Endothelial cell of umbilical vein (primary cell): ENCODE measurements at regions not wholly inside any gene's neighbourhood (a gene's known extent, or its start where the extent isn't known, plus 50 kb on each side); places are given as distances from the start of the nearest gene placed in this dataset.

Experiments
- BruUV-seq: library from RNA; stranded (reverse); fragments of 400-500 nt; replicated peaks from 2 replicates; lab custom pipeline; 2021; lab: Mats Ljungman, UMichigan
- CTCF ChIA-PET: fragments of 300-600, 350-600 bp; sonication (Branson Sonifier 250); formaldehyde crosslinking; loops from one replicate; lab custom pipeline; 2021; ENCODE audit warnings: antibody characterized with exemption, inconsistent platforms; lab: Charles Lee
- POLR2A ChIA-PET: fragments of 300-600, 350-600 bp; sonication (Branson Sonifier 250); formaldehyde crosslinking; loops from one replicate; lab custom pipeline; 2021; ENCODE audit warnings: antibody characterized with exemption, inconsistent platforms; lab: Charles Lee
- DNase-seq: peaks from one replicate; pipeline ENCODE4 v3.0.0-alpha.2; 2011; ENCODE audit warnings: low read depth, low spot score
- FAIRE-seq: peaks from 2 replicates; lab custom pipeline; 2011; peaks lifted over from hg19 to GRCh38; lab: Jason Lieb, UNC
- H2AFZ ChIP-seq: 2 replicates; pipeline ENCODE4 v1.6.0; 2012; ENCODE audit warnings: low read depth, low read length, control low read depth, inconsistent platforms
- H3K27ac ChIP-seq: 2 replicates; pipeline ENCODE4 v1.5.1; 2011; ENCODE audit warnings: low read depth, mild to moderate bottlenecking, control low read depth, low read length, moderate library complexity; ENCODE audit not compliant: insufficient read depth
- H3K27me3 ChIP-seq, 2 experiments: 2 replicates each; pipeline versions ENCODE4 v1.6.0 to v1.6.1; 2011; ENCODE audit warnings: low read length in 2 of 2, mixed read lengths in 1 of 2; ENCODE audit not compliant: control insufficient read depth in 2 of 2, insufficient read depth in 2 of 2
- H3K36me3 ChIP-seq, 2 experiments: 2 replicates in 1 of 2; 3 replicates in 1 of 2; pipeline ENCODE4 v1.5.1; 2011; ENCODE audit warnings: low read length in 2 of 2, mild to moderate bottlenecking in 1 of 2, moderate library complexity in 1 of 2; ENCODE audit not compliant: control insufficient read depth in 2 of 2, insufficient read depth in 2 of 2; ENCODE audit errors: extremely low read depth in 1 of 2
- H3K4me1 ChIP-seq: 3 replicates; pipeline ENCODE4 v1.5.1; 2011; ENCODE audit warnings: mild to moderate bottlenecking, low read length; ENCODE audit not compliant: control insufficient read depth, insufficient read depth; ENCODE audit errors: extremely low read depth
- H3K4me2 ChIP-seq: 2 replicates; pipeline ENCODE4 v1.6.1; 2011; ENCODE audit warnings: low read length, control low read depth, mixed read lengths; ENCODE audit not compliant: insufficient read depth
- H3K4me3 ChIP-seq, 3 experiments: fragments of 200-600 bp in 1 of 3; sonication (generic), shearing (Covaris generic) in 1 of 3; replicated peaks in 1 of 3; 2 replicates each; pipeline ENCODE4 v1.5.1; 2011 to 2016; ENCODE audit warnings: control low read depth in 3 of 3, low read length in 3 of 3, mild to moderate bottlenecking in 2 of 3, inconsistent platforms in 1 of 3, low read depth in 1 of 3, moderate library complexity in 1 of 3; ENCODE audit not compliant: insufficient read depth in 1 of 3
- H3K79me2 ChIP-seq: 2 replicates; pipeline ENCODE4 v1.6.0; 2012; ENCODE audit warnings: low read length, inconsistent platforms; ENCODE audit not compliant: control insufficient read depth, insufficient read depth
- H3K9ac ChIP-seq: replicated peaks from 2 replicates; pipeline ENCODE3; 2011; ENCODE audit warnings: low read length, control low read depth; ENCODE audit not compliant: insufficient read depth; ENCODE audit errors: extremely low read depth
- H3K9me1 ChIP-seq: replicated peaks from 3 replicates; pipeline ENCODE4 v1.6.0; 2011; ENCODE audit warnings: mild to moderate bottlenecking, low read length; ENCODE audit not compliant: control insufficient read depth, insufficient read depth; ENCODE audit errors: extremely low read depth
- H3K9me3 ChIP-seq: replicated peaks from 2 replicates; pipeline ENCODE4 v1.5.1; 2012; ENCODE audit warnings: low read length, inconsistent platforms; ENCODE audit not compliant: control insufficient read depth, insufficient read depth
- H4K20me1 ChIP-seq: replicated peaks from 2 replicates; pipeline ENCODE3; 2011; ENCODE audit warnings: mild to moderate bottlenecking, low read length; ENCODE audit not compliant: control insufficient read depth, insufficient read depth; ENCODE audit errors: extremely low read depth
- CTCF ChIP-seq, 2 donors: IDR thresholded peaks; 1 replicate in 1 of 2; 2 replicates in 1 of 2; pipeline ENCODE4 v1.5.1; 2011; ENCODE audit warnings: low read length in 2 of 2, mild to moderate bottlenecking in 2 of 2, moderate library complexity in 2 of 2, control low read depth in 1 of 2, inconsistent platforms in 1 of 2, low read depth in 1 of 2; ENCODE audit not compliant: insufficient read depth in 1 of 2; ENCODE audit errors: extremely low read depth in 1 of 2
- EZH2 ChIP-seq: IDR thresholded peaks from 2 replicates; pipeline ENCODE4 v1.6.1; 2012; ENCODE audit warnings: borderline replicate concordance, low read depth, mild to moderate bottlenecking, moderate library complexity, low read length, inconsistent platforms; ENCODE audit not compliant: severe bottlenecking
- FOS ChIP-seq: IDR thresholded peaks from 2 replicates; pipeline ENCODE4 v1.6.1; 2011; ENCODE audit warnings: mild to moderate bottlenecking, low read length, moderate library complexity, borderline replicate concordance; ENCODE audit not compliant: insufficient read depth
- GATA2 ChIP-seq: IDR thresholded peaks from 2 replicates; pipeline ENCODE4 v1.7.0; 2011; ENCODE audit warnings: low read depth, mild to moderate bottlenecking, moderate library complexity, mixed read lengths, low read length; ENCODE audit not compliant: insufficient read length, insufficient read depth
- JUN ChIP-seq: IDR thresholded peaks from 2 replicates; pipeline ENCODE4 v1.6.1; 2011; ENCODE audit warnings: borderline replicate concordance, low read depth; ENCODE audit not compliant: insufficient read length, insufficient read depth
- MAX ChIP-seq: IDR thresholded peaks from 2 replicates; pipeline ENCODE4 v1.6.1; 2011; ENCODE audit not compliant: insufficient read depth, insufficient read length
- MYC ChIP-seq: IDR thresholded peaks from one replicate; pipeline ENCODE4 v1.6.1; 2011; ENCODE audit warnings: mild to moderate bottlenecking, low read depth, low read length
- POLR2A ChIP-seq: IDR thresholded peaks from 2 replicates; pipeline ENCODE4 v1.6.1; 2012; ENCODE audit warnings: low read depth, mild to moderate bottlenecking, control low read depth, low read length
- POLR2AphosphoS5 ChIP-seq: IDR thresholded peaks from 2 replicates; pipeline ENCODE4 v1.6.1; 2012; ENCODE audit warnings: low read depth, mild to moderate bottlenecking, control low read depth, low read length, moderate library complexity; ENCODE audit not compliant: insufficient read depth
- dilution Hi-C: fragments of 300-500 bp; cut with MboI; formaldehyde crosslinking; loops from one replicate; pipeline ENCODE4 v1.15.0; 2019; ENCODE audit warnings: low sequenced_read_pairs; ENCODE audit not compliant: extremely low pct_ligation_motif_present
- intact Hi-C: fragments of 100-400 bp; cut with micrococcal nuclease; formaldehyde crosslinking; loops from one replicate; pipeline ENCODE4 v1.10.0; 2022

GRCh38 chr5:82747986-82748385, 329.2 kb downstream of the TMEM167A start:
- H3K9ac ChIP-seq: no peak overlapping the region
- intact Hi-C loops (no loop called here), dilution Hi-C loops (no loop called here)
- no peak overlapping the region for H3K4me2 ChIP-seq
- POLR2A ChIA-PET: no interaction called here
- H3K9me1 ChIP-seq: no peaks in the 10 kb centered on the region
- no peak overlapping the region for H3K27ac ChIP-seq
- H2AFZ ChIP-seq: no peak overlapping the region
- DNase-seq (no peak), FAIRE-seq (peak; percentile 15)
- H4K20me1 ChIP-seq: no peaks in the 10 kb centered on the region
- no peaks in the 10 kb centered on the region for H3K27me3 ChIP-seq
- BruUV-seq: no TSS peak
- H3K79me2 ChIP-seq: no peaks in the 10 kb centered on the region
- H3K36me3 ChIP-seq: no peaks in the 10 kb centered on the region
- no peaks in the 10 kb centered on the region for H3K9me3 ChIP-seq
- H3K4me1 ChIP-seq: peaks cover 13% of the 10 kb centered on the region
- CTCF ChIA-PET: interaction anchor here (1.3 kb wide), 1 partner anchor 17 kb away, joined by 3 read pairs; no protein-coding TSS in a partner anchor
- H3K4me3 ChIP-seq: no peak overlapping the region
- TF ChIP-seq CTCF (IDR thresholded peaks at IDR 0.05; ENCODE audit: extremely low read depth in 1 of 2, insufficient read depth in 1 of 2, low read depth in 1 of 2, low read length in 2 of 2): no peak
- no peak for TF ChIP-seq EZH2
- TF ChIP-seq GATA2: no peak
- TF ChIP-seq JUN: no peak
- no peak for TF ChIP-seq POLR2A
- TF ChIP-seq MYC: no peak

GRCh38 chr5:82745016-82745415, 332.2 kb downstream of the TMEM167A start:
- FAIRE-seq (no peak), DNase-seq (no peak)
- Histone ChIP-seq H3K4me3 (no peak overlapping the region), H3K27me3 (no peaks in the 10 kb centered on the region), H3K27ac (no peak overlapping the region), H3K4me2 (no peak overlapping the region), H3K9me3 (no peaks in the 10 kb centered on the region), H3K36me3 (no peaks in the 10 kb centered on the region), H3K9ac (no peak overlapping the region), H2AFZ (no peak overlapping the region), H4K20me1 (no peaks in the 10 kb centered on the region), H3K4me1 (peaks cover 13% of the 10 kb centered on the region), H3K79me2 (no peaks in the 10 kb centered on the region), H3K9me1 (no peaks in the 10 kb centered on the region)
- no TSS peak for BruUV-seq
- POLR2A ChIA-PET: no interaction called here
- intact Hi-C loops (no loop called here), dilution Hi-C loops (no loop called here)
- CTCF ChIA-PET: no interaction called here
- TF ChIP-seq MAX: no peak
- no peak for TF ChIP-seq GATA2
- no peak for TF ChIP-seq POLR2A
- no peak for TF ChIP-seq CTCF (IDR thresholded peaks at IDR 0.05; ENCODE audit: extremely low read depth in 1 of 2, insufficient read depth in 1 of 2, low read depth in 1 of 2, low read length in 2 of 2)
- no peak for TF ChIP-seq FOS
- TF ChIP-seq MYC: no peak
- no peak for TF ChIP-seq POLR2AphosphoS5
- TF ChIP-seq JUN: no peak
- TF ChIP-seq EZH2: no peak
